Kidney glomerular epithelial cell (primary cell): ENCODE measurements at regions not wholly inside any gene's neighbourhood (a gene's known extent, or its start where the extent isn't known, plus 50 kb on each side); places are given as distances from the start of the nearest gene placed in this dataset.
A peak's percentile ranks its signal among the peaks of the same experiment; 100 is the strongest.

Experiments used
- DNase-seq: peaks from one replicate; lab custom pipeline; 2025; lab: John Stamatoyannopoulos, UW

DNA sequence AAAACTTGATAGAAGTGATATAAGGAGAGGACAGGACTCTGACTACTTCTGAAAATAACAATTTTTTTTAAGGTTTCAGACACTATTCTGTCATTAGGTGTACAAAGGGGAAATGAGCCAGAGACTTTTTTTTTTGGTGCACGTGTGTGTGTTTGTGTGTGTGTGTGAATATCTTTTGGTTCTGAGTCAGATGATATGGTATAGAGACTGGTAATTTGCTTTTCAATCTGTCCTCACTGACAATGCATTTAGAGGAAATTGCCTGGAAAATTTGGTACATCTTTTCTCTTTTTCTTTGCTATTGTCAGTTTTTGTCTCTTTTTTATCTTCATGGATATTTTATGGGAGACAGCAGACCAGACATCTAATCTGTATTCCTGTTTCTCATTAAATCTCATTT is 59.3 kb downstream of the DDIT4L start:
- DNase-seq, result no peak

DNA sequence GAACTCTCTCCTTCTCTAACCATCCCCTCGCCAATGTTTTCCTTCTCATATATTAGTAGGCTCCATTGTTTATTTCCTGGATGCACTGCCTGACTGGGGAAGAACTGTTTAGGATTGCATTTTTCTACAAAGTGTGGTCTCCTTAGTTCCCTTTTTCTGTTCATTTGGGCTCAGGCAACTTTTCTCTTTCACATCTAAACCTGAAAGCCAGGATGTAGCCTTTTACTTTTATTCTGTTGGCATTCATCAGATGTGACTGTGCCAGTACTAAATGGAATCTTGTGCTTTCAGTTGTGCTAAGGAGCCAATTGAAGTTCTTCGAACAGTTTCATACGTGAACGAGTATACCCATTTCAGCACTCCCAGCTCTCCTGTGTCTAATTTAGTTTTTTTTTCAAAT is 59.8 kb downstream of the DDIT4L start:
- no peak for DNase-seq

DNA sequence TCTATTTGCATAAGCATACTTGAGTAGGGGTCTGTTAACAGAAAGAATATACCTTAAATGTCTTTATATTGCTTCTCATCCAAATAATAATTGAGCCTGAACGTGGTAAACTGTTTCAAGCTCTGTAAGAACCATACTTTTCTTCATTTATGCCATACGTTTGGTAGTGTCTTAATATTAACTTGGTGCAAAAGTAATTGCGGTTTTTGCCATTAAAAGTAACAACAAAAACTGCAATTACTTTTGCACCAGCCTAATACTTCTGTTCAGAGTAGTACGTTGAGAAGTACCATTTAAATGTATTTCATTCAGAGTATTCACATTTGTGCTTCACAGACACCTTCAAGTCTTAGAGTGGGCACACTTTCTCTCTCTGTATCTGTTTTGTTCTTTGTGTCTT is 60.5 kb downstream of the DDIT4L start:
- no peak for DNase-seq

DNA sequence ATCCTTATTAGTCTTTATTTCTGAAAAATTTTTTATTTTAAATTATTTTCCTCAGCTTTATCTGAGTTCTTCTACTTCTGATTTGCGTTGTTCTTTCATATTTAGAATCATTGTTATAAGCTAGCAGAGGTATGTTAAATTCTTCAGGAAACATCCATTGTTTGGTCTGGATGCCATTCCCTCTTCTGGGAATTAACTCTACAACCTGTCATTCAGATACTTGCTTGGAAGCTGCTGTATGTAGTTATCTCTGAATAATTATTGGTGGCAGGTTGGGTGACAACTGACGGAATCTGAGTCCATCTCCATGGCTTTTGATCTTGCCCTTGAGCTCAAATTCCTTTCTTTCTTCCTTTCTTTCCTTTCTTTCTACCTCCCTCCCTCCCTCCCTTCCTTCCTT is 61.9 kb downstream of the DDIT4L start:
- DNase-seq, result no peak

DNA sequence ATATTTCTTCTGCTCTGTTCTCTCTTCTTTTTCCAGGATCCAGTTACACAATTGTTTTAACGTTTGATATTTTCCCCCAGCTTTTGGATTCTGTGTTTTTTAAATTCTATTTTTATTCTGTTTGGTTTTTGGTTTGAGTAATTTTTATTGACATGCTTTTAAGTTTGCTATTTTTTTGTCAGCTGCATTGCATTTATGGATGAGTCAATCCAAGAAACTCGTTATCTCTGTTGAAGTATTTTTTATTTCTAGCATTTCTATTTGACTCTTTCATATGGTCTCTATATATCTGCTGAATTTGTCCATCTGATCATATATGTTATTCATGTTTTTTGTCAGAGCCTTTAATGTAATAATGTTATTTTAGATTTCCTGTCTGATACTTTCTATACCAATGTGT is 65.6 kb downstream of the DDIT4L start:
- DNase-seq, result no peak

DNA sequence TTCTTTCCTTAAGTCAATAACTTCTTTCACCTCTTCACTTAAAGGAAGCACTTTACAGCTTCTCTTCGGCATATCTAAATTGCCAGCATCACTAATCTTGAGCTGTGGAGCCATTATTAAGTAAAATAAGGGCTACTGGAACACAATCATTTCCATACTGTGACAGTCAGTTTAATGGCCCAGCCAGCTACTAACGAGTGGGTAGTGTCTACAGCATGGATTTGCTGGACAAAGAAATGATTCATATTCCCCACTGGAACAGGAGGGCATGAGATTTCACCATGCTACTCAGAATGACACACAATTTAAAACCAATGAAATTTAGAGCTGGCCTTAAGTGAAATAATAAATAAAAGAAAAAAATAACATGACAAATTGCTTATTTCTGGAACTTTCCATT is 72.1 kb downstream of the DDIT4L start:
- DNase-seq, result no peak

DNA sequence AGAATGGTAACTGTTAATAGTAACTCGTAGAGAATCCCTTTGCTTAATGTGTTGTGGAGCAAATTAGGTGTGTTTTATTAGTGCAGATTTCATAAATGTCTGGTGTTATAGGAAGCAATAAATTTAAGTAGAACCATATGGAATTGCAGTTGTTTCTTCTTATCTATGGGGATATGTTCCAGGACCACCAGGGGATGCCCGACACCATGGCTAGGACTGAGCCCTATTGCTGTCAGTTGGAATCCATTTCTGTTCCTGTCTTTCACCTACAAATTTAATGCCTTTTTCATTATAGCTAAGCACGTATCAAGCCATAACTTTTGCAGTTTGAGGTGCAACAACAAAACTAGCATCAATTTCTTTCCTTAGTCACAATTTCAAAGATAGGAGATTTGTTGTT is 72.5 kb downstream of the DDIT4L start:
- no peak for DNase-seq

DNA sequence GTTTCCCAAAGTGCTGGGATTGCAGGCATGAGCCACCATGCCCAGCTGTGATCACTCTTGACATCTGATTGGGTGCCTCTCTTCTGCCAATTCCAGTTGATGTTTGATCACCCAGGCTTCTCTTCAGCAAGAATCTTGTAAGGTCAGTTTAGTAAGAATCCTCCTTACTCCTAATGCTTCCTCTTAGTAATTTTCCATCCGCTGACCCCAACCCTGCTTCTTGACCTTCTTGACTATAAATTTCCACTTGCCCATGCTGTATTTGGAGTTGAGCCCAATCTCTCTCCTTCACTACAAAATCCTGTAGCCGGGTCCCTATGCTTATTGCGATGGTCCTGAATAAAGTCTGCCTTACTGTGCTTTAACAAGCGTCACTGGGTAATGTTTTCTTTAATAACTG is 75.4 kb downstream of the DDIT4L start:
- DNase-seq, result no peak

DNA sequence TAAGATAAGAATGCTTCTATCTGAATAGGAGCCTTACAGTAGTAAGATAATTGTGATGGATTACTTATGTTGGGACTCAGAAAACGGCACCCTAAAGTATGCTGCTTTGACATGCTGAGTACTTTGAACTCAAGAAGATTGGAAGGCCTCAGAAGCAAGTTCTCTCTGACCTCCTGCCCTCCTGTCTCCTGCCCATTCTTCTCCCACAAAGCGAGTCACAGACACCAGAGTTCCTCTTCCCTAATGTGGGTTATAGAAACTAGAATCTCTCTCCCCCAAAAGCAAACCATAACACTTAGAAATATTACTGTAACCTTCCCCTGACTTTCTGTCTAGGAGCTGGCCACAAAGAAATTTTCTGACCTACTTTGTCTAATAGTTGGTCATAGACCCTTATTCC is 76.5 kb downstream of the DDIT4L start:
- DNase-seq, result no peak

DNA sequence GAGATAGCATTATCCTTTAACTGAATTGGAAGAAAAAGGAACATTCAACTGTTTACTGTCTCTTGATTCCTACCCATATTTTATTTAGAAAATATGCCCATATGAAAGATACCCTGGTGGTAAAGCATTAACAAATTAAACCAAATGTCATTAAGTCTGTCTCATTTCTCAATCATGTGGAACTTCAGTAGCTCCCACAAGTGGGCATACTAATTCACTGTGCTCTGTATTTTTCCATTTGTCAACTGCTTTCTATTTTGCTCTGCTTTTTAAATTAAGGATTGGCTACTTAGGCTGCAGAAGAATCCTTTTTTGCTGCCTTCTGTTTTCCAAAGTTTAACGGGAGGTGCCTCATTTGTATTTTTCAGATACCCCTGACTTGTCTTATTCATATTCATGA is 77.2 kb downstream of the DDIT4L start:
- DNase-seq, result no peak

DNA sequence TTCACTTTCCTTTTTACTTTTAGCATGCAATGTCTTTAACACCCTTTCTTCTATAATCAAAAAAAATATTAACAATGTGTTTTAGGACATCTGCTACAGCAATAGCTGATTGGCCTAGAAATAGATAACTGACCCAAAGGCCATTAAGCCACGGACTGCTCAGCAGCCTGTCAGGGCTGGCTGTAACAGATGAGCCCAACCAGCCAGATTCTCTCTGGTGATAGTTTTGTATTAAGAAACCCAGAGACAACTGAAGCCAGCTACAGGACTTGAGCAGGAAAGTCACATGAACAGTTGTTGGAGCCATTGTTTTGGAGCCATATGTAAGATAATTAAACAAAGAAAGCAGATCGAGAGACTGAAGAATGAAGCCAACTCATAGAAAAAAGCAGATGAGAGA is 80.3 kb downstream of the DDIT4L start:
- DNase-seq, result no peak

DNA sequence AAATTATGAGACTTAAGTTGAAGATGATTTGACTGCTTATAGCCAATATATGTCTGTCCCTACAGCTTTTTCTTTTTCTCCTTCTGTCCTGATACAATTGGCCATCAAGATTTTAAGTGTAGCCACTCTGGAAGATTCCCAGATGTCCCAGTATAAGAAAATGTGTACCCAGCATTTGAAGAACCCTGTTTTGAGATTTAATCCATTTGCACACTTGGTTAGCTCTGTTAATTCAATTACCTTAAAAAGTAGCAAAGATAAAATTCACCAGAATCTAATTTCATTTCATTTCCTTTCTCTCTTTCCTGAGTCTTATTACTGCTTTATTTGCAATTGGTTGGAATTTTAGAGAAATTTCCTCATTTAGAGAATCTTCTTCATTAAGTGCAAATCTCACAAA is 81.4 kb downstream of the DDIT4L start:
- no peak for DNase-seq

DNA sequence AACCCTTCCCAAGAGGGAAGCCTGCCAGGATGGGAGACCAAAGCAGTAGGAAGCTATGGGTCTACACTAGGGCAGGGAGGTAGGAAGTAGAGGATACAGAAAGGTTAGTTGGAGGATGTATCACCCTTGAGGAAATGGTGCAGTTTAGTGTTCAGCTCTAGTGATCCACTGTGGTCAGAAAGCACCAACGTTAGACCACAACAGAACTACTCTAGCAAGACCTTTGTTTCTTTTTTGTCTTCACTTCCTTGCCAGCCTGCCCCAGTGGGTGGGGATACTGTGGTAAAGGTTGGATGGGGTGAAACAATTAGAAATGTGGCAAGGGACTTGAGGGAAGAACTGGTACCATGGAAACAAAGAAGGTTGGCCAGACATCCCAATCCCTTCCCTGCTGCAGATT is 83.3 kb downstream of the DDIT4L start:
- DNase-seq, result peak; percentile 65

DNA sequence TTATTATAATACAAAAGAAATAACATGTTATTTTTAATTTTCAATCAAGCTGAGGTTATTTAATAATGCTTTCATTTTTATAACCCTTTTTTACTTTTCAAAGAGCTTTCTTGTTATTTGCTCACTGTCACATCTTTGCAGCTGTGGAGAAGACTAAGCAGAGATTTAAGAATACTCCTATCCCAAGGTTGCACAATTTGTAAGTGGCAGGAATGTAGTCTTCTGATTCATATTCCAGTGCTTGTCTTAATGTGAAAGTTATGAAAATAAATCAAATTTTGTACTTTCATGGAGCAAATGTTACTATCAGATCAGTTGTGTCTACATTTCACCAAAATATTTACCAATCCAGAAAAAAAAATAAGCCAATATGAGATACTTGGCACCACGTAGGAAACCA is 86.6 kb downstream of the DDIT4L start:
- DNase-seq, result no peak

DNA sequence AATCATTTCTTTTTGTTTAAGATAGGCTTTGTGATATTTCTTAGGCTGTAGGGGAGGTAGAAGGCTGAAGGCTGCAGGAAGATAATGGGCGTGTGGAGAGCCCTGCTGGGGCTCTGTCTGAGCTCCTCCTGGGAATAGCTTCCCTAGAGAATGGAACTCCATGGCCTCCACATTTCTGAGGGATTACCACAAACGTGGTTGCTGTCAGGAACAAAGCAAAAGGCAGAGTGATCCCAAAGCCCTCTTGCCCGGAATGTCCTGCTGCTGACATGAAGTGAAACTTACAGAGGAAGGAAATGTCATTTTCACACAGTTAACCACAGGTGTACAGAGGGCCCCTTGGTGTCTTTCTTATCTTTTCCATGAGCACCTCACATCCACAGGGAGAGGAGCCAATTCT is 89.3 kb downstream of the DDIT4L start:
- no peak for DNase-seq

DNA sequence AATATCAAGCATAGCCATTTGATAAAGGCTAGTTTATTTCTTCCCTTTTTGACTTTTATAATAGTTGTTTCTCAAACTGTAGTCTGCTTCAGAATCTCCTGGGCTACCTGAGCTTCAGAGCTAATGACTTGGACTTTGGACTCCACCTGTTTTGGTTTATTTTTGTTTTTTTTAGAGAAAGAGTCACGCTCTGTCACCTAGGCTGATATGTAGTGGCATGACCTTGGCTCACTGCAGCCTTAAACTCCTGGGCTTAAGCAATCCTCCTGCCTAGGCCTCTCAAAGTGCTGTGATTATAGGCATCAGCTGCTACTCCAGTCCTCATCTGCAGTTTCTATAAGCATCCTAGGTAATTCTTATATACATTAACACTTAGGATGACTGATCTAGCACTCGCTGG is 90.5 kb downstream of the DDIT4L start:
- DNase-seq, result no peak

DNA sequence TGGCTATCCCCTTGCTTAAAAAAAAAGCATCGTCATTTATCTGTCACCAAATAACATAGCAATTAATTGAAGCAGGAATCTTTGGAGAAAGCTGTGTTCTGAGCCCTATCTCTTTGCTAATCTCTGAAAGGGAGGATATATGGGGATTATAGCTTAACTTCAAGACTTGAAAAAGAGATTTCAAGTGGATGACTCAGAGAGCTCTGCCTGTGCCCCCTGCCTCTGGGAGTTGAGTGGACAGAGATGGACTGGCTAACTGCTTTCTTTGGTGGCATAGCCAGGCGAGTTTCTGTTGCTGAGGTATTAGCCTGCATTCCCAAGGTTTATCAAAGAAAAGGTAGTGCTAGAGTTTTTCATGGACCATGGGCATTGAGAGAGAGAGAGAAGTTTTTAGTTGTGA is 91.6 kb downstream of the DDIT4L start:
- DNase-seq, result no peak

DNA sequence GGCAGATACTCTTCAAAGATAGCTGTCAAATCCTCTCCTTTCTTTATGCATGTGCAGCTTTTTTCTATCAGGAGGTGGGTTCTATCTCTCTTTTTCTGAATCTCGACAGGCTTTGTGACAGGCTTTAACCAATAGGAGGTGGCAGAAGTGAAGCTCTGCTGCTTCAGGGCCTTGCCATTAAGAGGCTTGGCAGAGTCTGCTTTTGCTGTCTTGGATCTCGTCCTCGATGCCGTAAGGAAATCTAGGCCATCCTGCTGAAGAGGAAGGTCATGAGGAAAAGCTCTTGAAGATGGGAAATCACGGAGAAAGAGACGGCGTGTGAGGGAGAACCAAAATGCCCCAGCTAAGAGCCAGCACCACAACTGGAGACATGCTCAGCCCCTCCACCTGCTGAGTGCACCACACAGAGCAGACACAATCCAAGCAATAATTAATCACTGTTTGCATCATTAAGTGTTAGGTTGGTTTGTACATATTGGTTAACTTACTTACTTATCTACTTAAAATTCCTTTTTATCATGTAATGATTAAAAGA is 92.2 kb downstream of the DDIT4L start:
- no peak for DNase-seq

DNA sequence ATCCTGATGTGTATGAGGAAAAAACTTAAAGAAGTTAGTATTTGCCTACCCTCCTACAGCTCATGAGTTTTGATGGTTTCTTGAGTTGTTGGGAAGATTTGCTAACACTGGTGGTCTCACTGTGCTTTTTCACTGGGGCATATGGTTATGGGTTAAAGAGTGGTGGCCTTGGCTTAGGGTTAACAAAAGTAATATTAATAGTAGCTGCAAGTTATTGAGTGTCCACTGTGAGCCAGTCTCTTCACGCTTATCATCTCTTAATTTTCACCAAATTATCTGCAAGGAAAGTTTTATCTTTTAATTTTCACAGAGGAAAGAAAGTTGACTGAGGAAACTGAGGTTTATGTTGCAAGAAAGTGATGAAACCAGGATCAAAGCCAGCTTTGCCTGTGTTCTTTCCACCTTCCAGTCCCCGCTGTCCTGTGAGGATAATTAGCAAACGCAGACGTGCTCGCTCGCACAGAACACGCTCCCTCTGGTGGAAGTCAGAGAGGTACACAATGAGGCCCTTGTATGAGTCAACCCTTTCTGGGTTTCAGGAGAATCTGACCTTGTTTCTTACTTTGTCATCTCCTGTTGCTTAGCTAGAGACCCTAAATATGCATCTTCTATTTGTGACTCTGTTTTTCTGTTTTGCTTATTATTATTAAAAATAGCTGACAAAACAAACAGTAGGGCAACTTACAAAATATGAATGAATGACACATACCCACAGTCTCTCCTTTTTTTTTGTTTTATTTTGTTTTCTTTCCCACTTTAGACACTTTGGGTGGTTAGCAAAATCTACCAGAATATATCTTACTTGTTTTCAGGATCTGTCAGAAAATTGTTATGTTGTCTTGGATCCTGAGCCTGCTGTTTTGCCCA is 94.3 kb downstream of the DDIT4L start:
- peak; percentile 61 for DNase-seq

DNA sequence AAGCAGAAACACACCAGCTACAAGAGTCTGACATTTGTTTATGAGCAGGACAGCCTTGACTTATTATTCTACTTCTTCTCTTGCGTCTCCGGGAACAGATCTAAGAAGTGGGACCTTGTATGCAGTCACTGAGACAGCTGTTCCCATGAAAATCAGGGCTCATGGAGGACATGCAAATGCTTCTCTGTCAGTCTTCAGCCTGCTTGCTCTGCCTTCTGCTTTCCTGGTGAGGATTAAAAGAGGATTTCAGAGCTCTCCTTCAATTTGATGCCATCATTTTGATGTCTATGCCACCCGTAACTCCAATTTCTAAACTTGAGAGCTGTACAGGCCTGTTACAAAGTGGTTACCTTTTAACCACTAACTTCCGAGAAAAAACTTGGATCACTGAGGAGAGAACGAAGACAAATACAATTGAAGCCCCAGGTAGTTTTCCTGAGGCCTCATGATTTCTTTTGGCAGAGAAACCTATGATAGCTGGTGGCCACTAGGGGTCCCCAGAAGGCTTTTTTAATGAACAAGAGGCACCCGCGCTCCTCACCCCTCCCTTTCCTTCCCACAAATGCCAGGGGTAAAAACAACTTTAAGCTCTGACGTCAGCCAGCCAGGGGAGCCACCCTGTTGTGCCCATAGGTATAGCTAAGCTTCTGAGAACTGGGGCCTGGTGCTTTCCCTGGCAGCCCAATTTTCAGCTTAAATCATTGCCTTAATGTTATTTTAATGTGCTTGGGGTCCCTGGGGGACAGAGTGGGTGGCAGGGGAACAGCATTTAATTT is 97.0 kb downstream of the DDIT4L start:
- peak; percentile 89 for DNase-seq

DNA sequence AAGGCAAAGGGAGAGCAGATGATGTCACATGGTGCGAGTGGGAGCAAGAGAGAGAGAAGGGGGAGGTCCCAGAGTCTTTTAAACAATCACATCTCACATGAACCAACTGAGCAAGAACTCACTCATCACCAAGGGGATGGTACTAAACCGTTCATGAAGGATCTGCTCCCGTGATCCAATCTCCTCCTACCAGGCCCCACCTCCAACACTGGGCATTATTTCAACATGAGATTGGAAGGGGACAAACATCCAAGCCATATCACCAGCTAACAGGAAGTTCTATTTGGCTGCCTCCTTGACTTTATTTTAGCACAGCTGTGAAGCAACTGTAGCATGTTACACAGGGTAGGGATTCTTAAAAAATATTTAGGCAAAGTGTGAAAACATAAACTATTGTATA is 102.5 kb downstream of the DDIT4L start:
- DNase-seq, result no peak

DNA sequence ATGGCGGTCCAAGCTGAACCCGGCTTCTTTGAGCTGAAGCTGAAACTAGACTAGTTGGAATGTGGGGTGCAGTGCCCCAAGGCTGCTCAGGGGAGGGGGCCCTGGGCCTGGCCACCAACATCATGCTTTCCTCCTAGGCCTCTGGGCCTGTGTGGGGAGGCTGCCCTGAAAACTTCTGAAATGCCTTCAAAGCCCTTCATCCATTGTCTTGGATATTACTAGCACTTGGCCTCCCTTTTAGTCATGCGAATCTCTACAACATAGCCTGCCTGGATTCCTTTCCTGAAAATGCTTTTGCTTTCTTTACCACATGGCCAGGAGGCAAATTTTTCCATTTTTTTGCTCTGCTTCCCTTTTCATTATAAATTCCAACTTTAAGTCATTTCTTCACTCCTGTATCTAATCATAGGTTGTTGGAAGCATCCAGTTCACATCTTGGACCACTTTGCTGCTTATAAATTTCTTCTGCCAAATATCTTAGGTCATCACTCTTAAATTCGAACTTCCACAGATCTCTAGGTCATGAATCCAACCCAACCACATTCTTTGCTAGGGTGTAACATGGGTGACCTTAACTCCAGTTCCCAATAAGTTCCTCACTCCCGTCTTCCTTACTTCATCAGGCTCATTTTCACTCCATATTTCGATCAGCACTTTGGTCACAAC is 103.4 kb downstream of the DDIT4L start:
- DNase-seq, result no peak

DNA sequence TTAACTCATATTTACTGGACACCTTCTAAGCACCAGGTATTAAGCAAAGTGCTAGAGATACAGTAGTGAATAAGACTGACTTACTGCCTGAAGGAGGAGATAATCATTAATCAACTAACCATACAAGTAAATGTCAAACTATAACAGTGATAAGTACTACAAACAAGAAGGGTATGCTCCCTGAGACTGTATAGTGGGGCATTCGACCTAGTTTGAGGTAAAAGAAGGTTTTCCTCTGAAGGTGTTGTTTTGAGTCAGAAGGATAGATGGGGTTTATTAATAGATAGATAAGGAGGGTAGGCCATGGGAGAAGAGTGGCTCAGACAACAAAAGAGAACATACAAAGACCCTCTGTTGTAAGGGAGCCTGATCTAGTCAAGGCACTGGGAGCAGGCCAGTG is 105.4 kb downstream of the DDIT4L start:
- DNase-seq, result no peak
